ENCODE measurements at regions not wholly inside any gene's neighbourhood (a gene's known extent, or its start where the extent isn't known, plus 50 kb on each side); places are given as distances from the start of the nearest gene placed in this dataset.

- Histone ChIP-seq H3K27me3 (no peaks in the 10 kb centered on the region), H3K4me3 (no peak overlapping the region), H3K4me1 (peaks cover 0 to 12% (median 0%) of the 10 kb centered on the region in 10 experiments; a peak in 5 of 20 replicates), H3K27ac (no peak overlapping the region), H3K9me3 (replicated peaks in 1 of 11) (no peaks in the 10 kb centered on the region), H3K4me2 (no peak overlapping the region), H3K36me3 (no peaks in the 10 kb centered on the region), H3K9ac (no peak overlapping the region), H4K20me1 (no peaks in the 10 kb centered on the region)
- TF ChIP-seq Cebpa-rat (IDR thresholded peaks at IDR 0.05) = no peak
These were observed 133.0 kb downstream of the CYP26A1 start for GRCh38 chr10:93206652-93207051.

- Histone ChIP-seq H3K4me2 (no peak overlapping the region), H3K27ac (no peak overlapping the region), H4K20me1 (no peaks in the 10 kb centered on the region), H3K4me3 (no peak overlapping the region), H3K27me3 (no peaks in the 10 kb centered on the region), H3K4me1 (peaks cover 0 to 7% (median 0%) of the 10 kb centered on the region in 10 experiments; a peak in 5 of 20 replicates), H3K9ac (no peak overlapping the region), H3K9me3 (replicated peaks in 1 of 11) (no peaks in the 10 kb centered on the region), H3K36me3 (no peaks in the 10 kb centered on the region)
- no peak for TF ChIP-seq Cebpa-rat (IDR thresholded peaks at IDR 0.05)
These were observed 135.2 kb downstream of the CYP26A1 start for GRCh38 chr10:93208717-93209464.

DNA sequence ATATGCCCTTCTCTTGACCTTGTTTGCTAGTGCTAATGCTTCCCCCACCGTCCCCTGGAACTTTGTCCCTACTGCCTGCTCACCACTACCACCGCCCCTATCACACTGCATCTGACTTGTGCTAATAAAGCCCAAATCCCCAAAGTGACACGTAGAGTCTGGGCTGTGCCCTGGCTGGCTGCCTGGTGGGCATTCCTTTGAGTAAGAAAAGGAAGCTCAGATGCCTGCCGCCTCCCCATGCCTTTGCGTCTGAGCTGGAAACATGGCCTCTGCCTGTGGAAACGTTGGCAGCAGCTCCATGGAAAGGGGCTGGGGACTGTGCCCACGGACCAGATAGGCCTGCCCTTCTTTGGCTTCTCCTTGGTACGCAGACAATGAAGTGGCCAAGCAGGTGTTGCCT is 138.3 kb downstream of the CYP26A1 start:
- H3K36me3 ChIP-seq = no peaks in the 10 kb centered on the region
- H3K9me3 ChIP-seq (replicated peaks in 1 of 11) = no peaks in the 10 kb centered on the region
- no peak overlapping the region for H3K27ac ChIP-seq
- no peak overlapping the region for H3K4me2 ChIP-seq
- no peak for TF ChIP-seq Cebpa-rat (IDR thresholded peaks at IDR 0.05)
- H4K20me1 ChIP-seq = no peaks in the 10 kb centered on the region
- no peaks in the 10 kb centered on the region for H3K27me3 ChIP-seq
- H3K9ac ChIP-seq = no peak overlapping the region
- no peak overlapping the region for H3K4me3 ChIP-seq
- H3K4me1 ChIP-seq = no peaks in the 10 kb centered on the region

- Histone ChIP-seq H3K27ac (no peak overlapping the region), H3K4me2 (no peak overlapping the region), H4K20me1 (no peaks in the 10 kb centered on the region), H3K9ac (no peak overlapping the region), H3K36me3 (no peaks in the 10 kb centered on the region), H3K4me3 (no peak overlapping the region), H3K4me1 (no peaks in the 10 kb centered on the region), H3K9me3 (replicated peaks in 1 of 11) (no peaks in the 10 kb centered on the region), H3K27me3 (no peaks in the 10 kb centered on the region)
- no peak; a peak in 1 of 22 replicates for TF ChIP-seq Cebpa-rat (IDR thresholded peaks at IDR 0.05)
These were observed 141.6 kb downstream of the CYP26A1 start for GRCh38 chr10:93215312-93215711.

DNA sequence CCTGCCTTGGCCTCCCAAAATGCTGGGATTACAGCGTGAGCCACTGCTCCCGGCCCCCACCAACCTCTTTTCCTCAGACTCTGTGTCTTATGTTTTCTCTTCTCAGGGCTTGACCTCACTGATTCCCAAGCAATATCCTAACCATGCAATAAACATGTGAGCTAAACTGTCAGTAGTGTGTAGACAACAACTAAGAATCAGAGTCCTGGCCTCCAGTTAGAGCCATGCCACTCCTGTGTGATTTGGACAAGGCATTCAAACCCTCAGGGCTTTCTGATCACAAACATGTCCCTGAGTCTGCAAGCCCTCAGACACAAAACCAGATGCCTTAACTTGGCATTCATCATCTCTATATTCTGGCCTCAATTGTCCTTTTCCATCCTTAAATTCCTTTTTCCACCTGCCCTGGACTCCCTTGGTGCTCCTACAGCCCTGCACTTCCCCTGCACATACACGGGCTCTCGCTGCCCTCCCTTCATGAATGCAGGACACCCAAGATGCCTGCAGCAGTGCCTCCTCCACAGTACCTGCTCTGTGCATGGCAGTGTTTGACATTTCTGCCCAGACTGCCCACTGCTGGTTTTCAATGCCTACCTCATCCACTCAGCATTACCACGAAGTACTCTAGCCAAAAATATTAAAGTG is 142.8 kb downstream of the CYP26A1 start:
- Histone ChIP-seq H3K27me3 (no peaks in the 10 kb centered on the region), H3K9ac (no peak overlapping the region), H3K4me3 (no peak overlapping the region), H3K4me1 (no peaks in the 10 kb centered on the region), H3K9me3 (replicated peaks in 1 of 11) (no peaks in the 10 kb centered on the region), H3K4me2 (no peak overlapping the region), H4K20me1 (no peaks in the 10 kb centered on the region), H3K36me3 (no peaks in the 10 kb centered on the region), H3K27ac (no peak overlapping the region)
- TF ChIP-seq Cebpa-rat (IDR thresholded peaks at IDR 0.05) = no peak

DNA sequence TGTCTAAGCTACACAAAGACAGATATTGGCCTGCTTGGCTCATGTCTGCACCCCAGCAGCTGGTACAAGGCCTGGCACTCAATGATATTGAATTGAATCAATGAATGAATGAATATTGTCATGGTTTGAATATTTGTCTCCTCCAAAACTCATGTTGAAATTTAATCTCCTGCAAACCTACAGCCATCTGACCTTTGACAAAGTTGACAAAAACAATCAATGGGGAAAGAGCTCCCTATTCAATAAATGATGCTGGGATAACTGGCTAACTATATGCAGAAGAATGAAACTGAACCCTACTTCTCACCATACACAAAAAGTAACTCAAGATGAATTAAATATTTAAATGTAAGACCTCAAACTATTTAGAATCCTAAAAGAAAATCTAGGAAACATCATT is 144.7 kb downstream of the CYP26A1 start:
- H3K4me1 ChIP-seq = no peaks in the 10 kb centered on the region

DNA sequence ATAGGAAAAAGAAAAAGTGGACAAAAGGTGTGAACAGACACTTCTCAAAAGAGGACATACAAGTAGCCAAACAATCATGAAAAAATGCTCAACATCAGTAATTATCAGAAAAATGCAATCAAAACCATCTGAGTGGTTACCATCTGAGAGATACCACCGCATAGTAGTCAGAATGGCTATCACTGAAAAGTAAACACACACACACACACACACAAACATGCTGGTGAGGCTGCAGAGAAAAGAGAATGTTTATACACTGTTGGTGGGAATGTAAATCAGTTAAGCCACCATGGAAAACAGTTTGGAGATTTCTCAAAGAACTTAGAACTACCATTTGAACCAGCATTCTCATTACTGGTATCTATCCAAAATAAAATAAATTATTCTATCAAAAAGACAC is 145.7 kb downstream of the CYP26A1 start:
- H3K36me3 ChIP-seq = no peaks in the 10 kb centered on the region
- H4K20me1 ChIP-seq = no peaks in the 10 kb centered on the region
- no peak for TF ChIP-seq Cebpa-rat (IDR thresholded peaks at IDR 0.05)
- H3K9me3 ChIP-seq (replicated peaks in 1 of 11) = no peaks in the 10 kb centered on the region
- no peaks in the 10 kb centered on the region for H3K4me1 ChIP-seq
- no peak overlapping the region for H3K4me2 ChIP-seq
- no peaks in the 10 kb centered on the region for H3K27me3 ChIP-seq
- no peak overlapping the region for H3K9ac ChIP-seq
- H3K4me3 ChIP-seq = no peak overlapping the region
- H3K27ac ChIP-seq = no peak overlapping the region

More for the DNA sequence above, 144.7 kb downstream of the CYP26A1 start:
- no peaks in the 10 kb centered on the region for H4K20me1 ChIP-seq
- no peak overlapping the region for H3K9ac ChIP-seq
- H3K27me3 ChIP-seq = no peaks in the 10 kb centered on the region
- no peak overlapping the region for H3K4me2 ChIP-seq
- no peak overlapping the region for H3K27ac ChIP-seq
- no peaks in the 10 kb centered on the region for H3K36me3 ChIP-seq
- H3K4me3 ChIP-seq = no peak overlapping the region
- H3K9me3 ChIP-seq (replicated peaks in 1 of 11) = no peaks in the 10 kb centered on the region
- no peak for TF ChIP-seq Cebpa-rat (IDR thresholded peaks at IDR 0.05)

- no peaks in the 10 kb centered on the region for H3K9me3 ChIP-seq (replicated peaks in 1 of 11)
- no peak overlapping the region for H3K9ac ChIP-seq
- TF ChIP-seq Cebpa-rat (IDR thresholded peaks at IDR 0.05) = no peak
- no peak overlapping the region for H3K4me2 ChIP-seq
- H3K4me1 ChIP-seq = no peaks in the 10 kb centered on the region
- no peak overlapping the region for H3K27ac ChIP-seq
- H3K4me3 ChIP-seq = no peak overlapping the region
- H4K20me1 ChIP-seq = no peaks in the 10 kb centered on the region
- H3K36me3 ChIP-seq = no peaks in the 10 kb centered on the region
- no peaks in the 10 kb centered on the region for H3K27me3 ChIP-seq
These were observed 146.8 kb downstream of the CYP26A1 start for GRCh38 chr10:93220296-93221170.

GRCh38 chr10:93221171-93221496 is 147.4 kb downstream of the CYP26A1 start:
- Histone ChIP-seq H3K4me3 (no peak overlapping the region), H3K27ac (no peak overlapping the region), H3K4me1 (no peaks in the 10 kb centered on the region), H3K4me2 (no peak overlapping the region), H4K20me1 (no peaks in the 10 kb centered on the region), H3K9me3 (replicated peaks in 1 of 11) (no peaks in the 10 kb centered on the region), H3K9ac (no peak overlapping the region), H3K27me3 (no peaks in the 10 kb centered on the region), H3K36me3 (no peaks in the 10 kb centered on the region)
- TF ChIP-seq Cebpa-rat (IDR thresholded peaks at IDR 0.05) = no peak
